ENCODE measurements at regions not wholly inside any gene's neighbourhood (a gene's known extent, or its start where the extent isn't known, plus 50 kb on each side); places are given as distances from the start of the nearest gene placed in this dataset.

DNA sequence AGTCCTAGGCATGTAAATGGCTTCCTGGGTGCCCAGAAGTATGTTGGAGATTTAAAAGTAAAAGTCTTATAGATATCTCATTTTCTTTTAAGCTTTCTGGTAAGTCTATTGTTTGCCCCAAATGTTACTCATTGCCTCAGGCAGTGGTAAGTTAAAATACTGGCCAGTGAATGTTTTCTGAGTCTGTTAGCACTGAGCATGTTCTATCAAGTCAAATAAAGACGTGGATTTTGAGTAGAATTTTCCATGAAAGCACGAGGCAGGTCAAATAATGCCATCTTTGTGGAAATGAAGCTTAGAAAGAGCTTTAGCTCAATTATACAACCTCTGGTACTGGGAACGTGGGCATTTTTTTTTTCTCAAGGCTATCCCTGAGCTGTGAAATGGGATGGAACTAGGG is 651.3 kb upstream of the ACO1 start:
- no peak for DNase-seq
- Histone ChIP-seq H3K4me1 (no peaks in the 10 kb centered on the region), H3K27ac (no peak overlapping the region), H3K36me3 (no peaks in the 10 kb centered on the region), H3K9me3 (no peaks in the 10 kb centered on the region), H3K9ac (ENCODE audit: low read depth in 2 of 2, low read length in 2 of 2) (no peak overlapping the region), H3K4me3 (no peak overlapping the region), H3K27me3 (no peaks in the 10 kb centered on the region)
- intact Hi-C loops (cut with DNase I): no loop called here
- TF ChIP-seq, protein P1, sequence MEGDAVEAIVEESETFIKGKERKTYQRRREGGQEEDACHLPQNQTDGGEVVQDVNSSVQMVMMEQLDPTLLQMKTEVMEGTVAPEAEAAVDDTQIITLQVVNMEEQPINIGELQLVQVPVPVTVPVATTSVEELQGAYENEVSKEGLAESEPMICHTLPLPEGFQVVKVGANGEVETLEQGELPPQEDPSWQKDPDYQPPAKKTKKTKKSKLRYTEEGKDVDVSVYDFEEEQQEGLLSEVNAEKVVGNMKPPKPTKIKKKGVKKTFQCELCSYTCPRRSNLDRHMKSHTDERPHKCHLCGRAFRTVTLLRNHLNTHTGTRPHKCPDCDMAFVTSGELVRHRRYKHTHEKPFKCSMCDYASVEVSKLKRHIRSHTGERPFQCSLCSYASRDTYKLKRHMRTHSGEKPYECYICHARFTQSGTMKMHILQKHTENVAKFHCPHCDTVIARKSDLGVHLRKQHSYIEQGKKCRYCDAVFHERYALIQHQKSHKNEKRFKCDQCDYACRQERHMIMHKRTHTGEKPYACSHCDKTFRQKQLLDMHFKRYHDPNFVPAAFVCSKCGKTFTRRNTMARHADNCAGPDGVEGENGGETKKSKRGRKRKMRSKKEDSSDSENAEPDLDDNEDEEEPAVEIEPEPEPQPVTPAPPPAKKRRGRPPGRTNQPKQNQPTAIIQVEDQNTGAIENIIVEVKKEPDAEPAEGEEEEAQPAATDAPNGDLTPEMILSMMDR (IDR thresholded peaks at IDR 0.05): no peak

DNA sequence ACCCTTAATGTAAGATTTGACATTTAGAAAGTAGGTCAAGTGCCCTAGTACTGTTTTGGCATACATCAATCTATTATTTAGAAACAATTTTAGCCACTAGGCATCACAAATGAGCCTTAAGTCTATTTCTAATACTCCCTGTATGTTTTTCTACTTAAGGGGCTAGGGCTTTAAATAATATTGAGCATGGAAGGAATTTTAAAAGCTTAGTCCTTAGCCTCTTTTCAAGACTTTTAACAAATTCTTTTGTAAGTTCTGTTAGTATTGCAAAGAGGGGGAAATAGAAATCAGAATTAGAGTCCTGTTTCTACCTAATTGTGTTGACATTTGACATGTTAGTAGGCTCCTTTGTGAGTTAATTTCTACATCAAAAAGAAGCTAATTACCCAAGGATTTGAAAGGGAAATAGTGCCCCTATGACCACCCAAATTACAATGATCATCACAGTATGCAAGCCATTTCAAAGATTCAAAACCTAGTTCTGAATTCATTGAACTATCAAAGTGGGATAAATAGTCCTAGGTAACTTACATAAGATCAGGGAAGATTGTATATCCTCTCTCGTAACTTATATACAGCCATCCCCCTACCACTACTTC is 647.8 kb upstream of the ACO1 start:
- no peak for DNase-seq
- intact Hi-C loops (cut with DNase I): no loop called here
- Histone ChIP-seq H3K27ac (no peak overlapping the region), H3K9ac (ENCODE audit: low read depth in 2 of 2, low read length in 2 of 2) (no peak overlapping the region), H3K4me1 (no peaks in the 10 kb centered on the region), H3K4me3 (no peak overlapping the region), H3K9me3 (no peaks in the 10 kb centered on the region), H3K36me3 (no peaks in the 10 kb centered on the region), H3K27me3 (no peaks in the 10 kb centered on the region)
- TF ChIP-seq, protein P1 (IDR thresholded peaks at IDR 0.05): no peak

DNA sequence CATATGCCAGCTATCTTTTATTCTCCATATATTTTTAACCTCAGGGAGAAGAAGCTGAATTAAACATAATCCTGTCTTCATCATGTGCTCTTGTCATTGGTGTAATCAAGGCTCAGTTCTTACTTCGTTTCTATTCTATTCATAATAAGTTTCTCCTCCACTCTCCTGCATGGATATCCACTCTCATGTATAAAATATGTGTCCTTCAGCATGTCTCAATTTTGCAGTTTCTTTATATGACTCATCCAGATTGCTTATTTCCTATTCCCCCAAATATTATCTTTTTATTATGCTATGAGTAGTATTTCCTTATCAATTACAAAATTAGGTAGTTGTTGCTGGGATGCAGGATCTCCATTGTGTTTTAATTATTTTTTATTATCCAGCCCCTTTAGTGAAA is 643.7 kb upstream of the ACO1 start:
- Histone ChIP-seq H3K27me3 (no peaks in the 10 kb centered on the region), H3K4me1 (no peaks in the 10 kb centered on the region), H3K9me3 (no peaks in the 10 kb centered on the region), H3K4me3 (no peak overlapping the region), H3K36me3 (no peaks in the 10 kb centered on the region), H3K9ac (ENCODE audit: low read depth in 2 of 2, low read length in 2 of 2) (no peak overlapping the region), H3K27ac (no peak overlapping the region)
- TF ChIP-seq, protein P1 (IDR thresholded peaks at IDR 0.05): no peak
- no peak for DNase-seq
- intact Hi-C loops (cut with DNase I): no loop called here

DNA sequence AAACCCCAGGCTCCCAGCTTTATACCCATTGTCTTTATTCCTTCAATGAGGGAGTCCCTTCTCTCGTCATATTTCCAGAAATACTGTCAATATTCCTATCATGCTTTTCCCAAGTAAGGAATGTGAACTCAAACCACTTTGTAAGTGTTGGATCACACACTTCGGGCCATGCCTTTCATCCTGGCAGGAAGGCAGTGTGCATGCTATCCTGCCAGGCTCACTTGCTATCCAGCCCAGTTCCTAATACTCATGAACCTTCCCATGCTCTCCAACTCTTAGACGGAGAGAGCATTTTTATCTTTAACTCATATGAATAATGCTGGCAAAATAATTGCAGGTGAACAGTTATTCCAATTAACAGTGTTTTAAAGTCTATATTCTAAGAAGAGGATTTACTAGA is 639.9 kb upstream of the ACO1 start:
- no peaks in the 10 kb centered on the region for H3K27me3 ChIP-seq
- H3K36me3 ChIP-seq: no peaks in the 10 kb centered on the region
- TF ChIP-seq, protein P1 (IDR thresholded peaks at IDR 0.05): no peak
- no peak overlapping the region for H3K27ac ChIP-seq
- intact Hi-C loops (cut with DNase I): no loop called here
- no peak for DNase-seq
- no peaks in the 10 kb centered on the region for H3K4me1 ChIP-seq
- no peak overlapping the region for H3K4me3 ChIP-seq
- H3K9ac ChIP-seq (ENCODE audit: low read depth in 2 of 2, low read length in 2 of 2): no peak overlapping the region
- no peaks in the 10 kb centered on the region for H3K9me3 ChIP-seq

DNA sequence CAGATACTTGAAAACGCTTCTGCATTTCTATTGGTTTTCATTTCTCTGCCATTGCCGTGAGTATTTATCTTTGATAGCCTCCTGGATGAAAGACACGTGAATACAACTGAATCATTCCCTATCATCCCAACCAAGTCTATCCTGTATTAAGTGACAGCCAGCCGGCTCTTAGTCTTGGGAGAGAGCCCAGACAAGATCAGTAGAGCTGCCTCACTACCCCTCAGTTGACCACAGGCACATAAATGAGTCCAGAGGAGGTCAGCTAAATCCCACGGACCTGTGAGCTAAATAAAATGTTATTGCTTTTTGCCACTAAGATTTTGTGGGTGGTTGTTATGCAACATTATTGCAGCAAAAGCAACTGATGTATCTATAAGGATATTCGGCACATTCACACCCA is 639.0 kb upstream of the ACO1 start:
- H3K36me3 ChIP-seq: no peaks in the 10 kb centered on the region
- H3K4me1 ChIP-seq: no peaks in the 10 kb centered on the region
- no peak overlapping the region for H3K9ac ChIP-seq (ENCODE audit: low read depth in 2 of 2, low read length in 2 of 2)
- H3K9me3 ChIP-seq: no peaks in the 10 kb centered on the region
- no peak for DNase-seq
- no peaks in the 10 kb centered on the region for H3K27me3 ChIP-seq
- intact Hi-C loops (cut with DNase I): no loop called here
- H3K4me3 ChIP-seq: no peak overlapping the region
- TF ChIP-seq, protein P1 (IDR thresholded peaks at IDR 0.05): no peak
- no peak overlapping the region for H3K27ac ChIP-seq
